Gastroesophageal sphincter (tissue), 4 donors: ENCODE measurements at regions not wholly inside any gene's neighbourhood (a gene's known extent, or its start where the extent isn't known, plus 50 kb on each side); places are given as distances from the start of the nearest gene placed in this dataset.
A peak's percentile ranks its signal among the peaks of the same experiment; 100 is the strongest.

Experiments
- ATAC-seq: fragments of 150-250 bp; one replicate; pipeline ENCODE4 v1.9.1; 2016; ENCODE audit warnings: mild to moderate bottlenecking, moderate library complexity
- H3K27ac ChIP-seq, 4 donors: fragments of 200-600 bp; sonication (generic) in 3 of 4; 1 replicate in 3 of 4; 2 replicates in 1 of 4; pipeline ENCODE4 v1.5.1; 2016 to 2019
- H3K27me3 ChIP-seq: fragments of 200-600 bp; sonication (generic); one replicate; pipeline ENCODE4 v1.5.1; 2019
- H3K36me3 ChIP-seq, 2 donors: fragments of 200-600 bp; sonication (generic); one replicate each; pipeline ENCODE4 v1.5.1; 2019; ENCODE audit warnings: control low read depth in 1 of 2
- H3K4me1 ChIP-seq, 3 donors: fragments of 200-600 bp; sonication (generic); 1 replicate in 2 of 3; 2 replicates in 1 of 3; pipeline ENCODE4 v1.5.1; 2016 to 2019; ENCODE audit warnings: control low read depth in 2 of 3
- H3K4me3 ChIP-seq, 2 donors: fragments of 200-600 bp; sonication (generic); one replicate each; pipeline ENCODE4 v1.5.1; 2019; ENCODE audit warnings: mild to moderate bottlenecking in 1 of 2, moderate library complexity in 1 of 2
- H3K9me3 ChIP-seq, 3 donors: fragments of 200-600 bp; sonication (generic); one replicate each; pipeline ENCODE4 v1.5.1; 2017 to 2019; ENCODE audit warnings: control low read depth in 2 of 3
- EP300 ChIP-seq: sonication (generic); formaldehyde crosslinking; IDR thresholded peaks from one replicate; pipeline ENCODE4 v1.6.1; 2017; ENCODE audit warnings: antibody characterized with exemption, mild to moderate bottlenecking
- POLR2A ChIP-seq, 2 donors: fragments of 450-650 bp; IDR thresholded peaks; one replicate each; pipeline ENCODE4 v1.6.1; 2017; ENCODE audit warnings: antibody characterized with exemption in 2 of 2, mild to moderate bottlenecking in 2 of 2, moderate library complexity in 1 of 2
- POLR2AphosphoS5 ChIP-seq: sonication (generic); formaldehyde crosslinking; IDR thresholded peaks from one replicate; pipeline ENCODE4 v1.6.1; 2017; ENCODE audit warnings: antibody characterized with exemption
- WGBS, 2 donors: methylation state at CpG; one replicate each; pipeline ENCODE4 v1.1.5; 2018; ENCODE audit warnings: low coverage in 1 of 2; 5-methylcytosine and 5-hydroxymethylcytosine counted together
- TF ChIP-seq, protein P1 (sequence below), 4 experiments: fragments of 200-600 bp in 2 of 4; fragments of 450-650 bp in 2 of 4; sonication (generic) in 1 of 4; IDR thresholded peaks; one replicate each; pipeline ENCODE4 v1.5.1; 2017 to 2019; ENCODE audit warnings: antibody characterized with exemption in 4 of 4, mild to moderate bottlenecking in 2 of 4, moderate library complexity in 2 of 4

DNA sequence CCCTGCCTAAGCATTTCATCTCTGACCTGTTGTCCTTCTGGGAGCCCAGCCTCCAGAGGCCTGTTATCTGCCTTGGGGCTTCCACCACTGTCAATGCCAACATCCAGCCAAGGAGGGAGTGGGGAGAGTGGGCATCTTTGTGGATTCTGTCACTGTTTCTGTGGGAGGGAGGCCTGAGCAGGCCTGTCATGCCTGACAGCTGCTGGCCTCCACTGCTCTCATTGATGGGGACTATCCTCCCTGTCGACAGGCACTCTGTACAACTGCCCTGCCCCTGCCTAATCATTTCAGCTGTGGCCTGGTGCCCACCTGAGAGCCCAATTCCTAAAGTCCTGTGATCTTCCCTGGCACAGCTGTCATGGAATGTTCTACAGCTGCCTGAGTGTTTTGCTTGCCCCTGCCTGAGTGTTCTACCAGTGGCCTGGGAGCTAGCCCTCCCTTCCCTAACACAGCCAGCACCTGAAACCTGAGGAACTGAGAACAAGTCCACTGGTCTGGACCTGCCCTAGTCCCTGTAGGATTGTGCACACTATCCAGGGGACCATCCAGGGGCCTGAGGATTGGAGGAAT lies 145.3 kb downstream of the FAM83B start:
- TF ChIP-seq POLR2AphosphoS5 = no peak
- no peak for ATAC-seq

DNA sequence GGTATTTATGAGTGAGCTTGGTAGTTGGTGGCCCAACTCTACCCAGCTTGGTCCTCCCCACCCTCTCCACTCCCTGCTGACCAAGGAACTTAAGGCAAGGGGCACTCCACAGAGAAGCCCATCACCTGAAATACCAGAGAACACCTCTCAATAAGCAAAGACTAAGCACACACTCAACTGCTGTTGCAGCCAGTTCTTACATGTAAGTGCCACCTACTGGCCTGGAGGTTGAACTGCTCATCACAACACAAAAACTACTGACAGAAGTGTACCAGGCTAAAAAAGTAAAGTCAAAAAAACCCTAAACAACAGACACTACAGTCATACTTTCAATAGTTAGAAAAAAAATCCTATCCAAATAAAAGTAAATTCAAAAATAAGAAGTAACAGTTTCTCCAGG lies 146.2 kb downstream of the FAM83B start:
- no peaks in the 10 kb centered on the region for H3K36me3 ChIP-seq
- ATAC-seq = peak; percentile 19
- no peak overlapping the region for H3K4me3 ChIP-seq
- no peaks in the 10 kb centered on the region for H3K27me3 ChIP-seq
- H3K9me3 ChIP-seq = peaks cover 0 to 16% (median 0%) of the 10 kb centered on the region in 3 donors
- TF ChIP-seq, protein P1, sequence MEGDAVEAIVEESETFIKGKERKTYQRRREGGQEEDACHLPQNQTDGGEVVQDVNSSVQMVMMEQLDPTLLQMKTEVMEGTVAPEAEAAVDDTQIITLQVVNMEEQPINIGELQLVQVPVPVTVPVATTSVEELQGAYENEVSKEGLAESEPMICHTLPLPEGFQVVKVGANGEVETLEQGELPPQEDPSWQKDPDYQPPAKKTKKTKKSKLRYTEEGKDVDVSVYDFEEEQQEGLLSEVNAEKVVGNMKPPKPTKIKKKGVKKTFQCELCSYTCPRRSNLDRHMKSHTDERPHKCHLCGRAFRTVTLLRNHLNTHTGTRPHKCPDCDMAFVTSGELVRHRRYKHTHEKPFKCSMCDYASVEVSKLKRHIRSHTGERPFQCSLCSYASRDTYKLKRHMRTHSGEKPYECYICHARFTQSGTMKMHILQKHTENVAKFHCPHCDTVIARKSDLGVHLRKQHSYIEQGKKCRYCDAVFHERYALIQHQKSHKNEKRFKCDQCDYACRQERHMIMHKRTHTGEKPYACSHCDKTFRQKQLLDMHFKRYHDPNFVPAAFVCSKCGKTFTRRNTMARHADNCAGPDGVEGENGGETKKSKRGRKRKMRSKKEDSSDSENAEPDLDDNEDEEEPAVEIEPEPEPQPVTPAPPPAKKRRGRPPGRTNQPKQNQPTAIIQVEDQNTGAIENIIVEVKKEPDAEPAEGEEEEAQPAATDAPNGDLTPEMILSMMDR (IDR thresholded peaks at IDR 0.05) = no peak
- TF ChIP-seq POLR2A (IDR thresholded peaks at IDR 0.05) (no peak), POLR2AphosphoS5 (no peak), EP300 (no peak)
- no peak overlapping the region for H3K27ac ChIP-seq
- H3K4me1 ChIP-seq = no peaks in the 10 kb centered on the region

More for the DNA sequence above, 145.3 kb downstream of the FAM83B start:
- Histone ChIP-seq H3K4me3 (no peak overlapping the region), H3K36me3 (no peaks in the 10 kb centered on the region), H3K27ac (no peak overlapping the region), H3K9me3 (peaks cover 0 to 16% (median 0%) of the 10 kb centered on the region in 3 donors), H3K4me1 (no peaks in the 10 kb centered on the region), H3K27me3 (no peaks in the 10 kb centered on the region)
- 80% methylated on average over 1 of the region's 1 CpG; no CpG with 5 or more reads in 1 of the 2 donors for WGBS, 2 donors

DNA sequence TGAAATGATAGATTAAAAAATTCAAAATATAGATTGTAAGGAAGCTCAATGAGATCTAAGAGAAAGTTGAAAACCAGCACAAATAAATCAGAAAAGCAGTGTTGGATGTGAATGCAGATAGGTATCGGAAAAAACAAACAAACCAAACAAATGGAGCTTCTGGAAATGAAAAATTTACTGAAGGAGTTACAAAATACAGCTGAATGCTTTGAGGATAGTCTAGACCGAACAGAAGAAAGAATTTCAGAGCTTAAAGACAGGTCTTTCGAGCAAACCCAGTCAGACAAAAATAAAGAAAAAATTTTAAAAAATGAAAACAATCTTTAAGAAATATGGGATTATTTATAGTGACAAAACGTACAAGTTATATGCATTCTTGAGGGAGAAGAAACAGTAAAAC lies 146.7 kb downstream of the FAM83B start:
- Histone ChIP-seq H3K27me3 (no peaks in the 10 kb centered on the region), H3K9me3 (peaks cover 0 to 16% (median 0%) of the 10 kb centered on the region in 3 donors), H3K4me1 (no peaks in the 10 kb centered on the region), H3K4me3 (no peak overlapping the region), H3K27ac (no peak overlapping the region), H3K36me3 (no peaks in the 10 kb centered on the region)
- TF ChIP-seq, protein P1 (IDR thresholded peaks at IDR 0.05) = no peak
- TF ChIP-seq POLR2A (IDR thresholded peaks at IDR 0.05) = no peak
- 83 to 90% methylated on average over 3 to 4 of the region's 4 CpGs for WGBS, 2 donors
- ATAC-seq = no peak

DNA sequence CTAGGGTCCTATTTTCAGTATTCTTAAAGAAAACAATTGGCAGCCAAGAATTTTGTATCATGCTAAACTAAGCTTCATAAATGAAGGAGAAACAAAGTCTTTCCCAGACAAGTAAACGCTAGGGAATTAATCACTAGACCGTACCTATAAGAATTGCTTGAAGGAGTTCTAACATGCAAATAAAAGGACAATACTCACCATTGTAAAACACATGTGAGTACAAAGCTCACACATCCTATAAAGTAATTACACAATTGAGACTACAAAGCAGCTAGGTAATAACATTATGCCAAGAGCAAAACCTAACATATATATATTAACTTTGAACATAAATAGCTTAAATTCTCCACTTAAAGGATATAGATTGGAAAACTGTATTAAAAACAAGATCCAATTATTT lies 147.4 kb downstream of the FAM83B start:
- TF ChIP-seq EP300 = no peak

DNA sequence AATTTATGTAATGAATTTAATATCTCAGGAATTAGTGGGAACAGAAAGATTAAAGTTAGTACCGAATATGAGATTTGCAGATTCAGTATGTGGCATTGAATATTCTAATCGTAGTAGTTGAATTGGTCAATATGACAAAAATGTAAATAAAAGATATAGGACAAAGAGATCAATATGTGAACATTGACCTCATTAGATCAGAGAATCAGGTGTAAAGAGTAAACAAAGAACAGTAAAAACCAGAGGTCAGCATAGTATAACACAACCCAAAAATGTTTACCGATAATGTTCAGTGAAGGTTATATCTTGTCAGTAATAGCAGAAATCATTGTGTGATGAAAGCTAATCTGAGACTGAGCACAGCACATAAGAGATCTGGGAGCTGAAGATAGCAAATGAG lies 152.0 kb downstream of the FAM83B start:
- WGBS, 2 donors = 87 to 90% methylated on average over 3 of the region's 3 CpGs
- no peak overlapping the region for H3K4me3 ChIP-seq
- TF ChIP-seq POLR2A (IDR thresholded peaks at IDR 0.05) = no peak
- TF ChIP-seq, protein P1 (IDR thresholded peaks at IDR 0.05) = no peak
- TF ChIP-seq POLR2AphosphoS5 = no peak
- no peak for TF ChIP-seq EP300
- ATAC-seq = no peak
- H3K36me3 ChIP-seq = no peaks in the 10 kb centered on the region
- no peaks in the 10 kb centered on the region for H3K4me1 ChIP-seq
- H3K9me3 ChIP-seq = peaks cover 0 to 6% (median 0%) of the 10 kb centered on the region in 3 donors
- no peaks in the 10 kb centered on the region for H3K27me3 ChIP-seq
- no peak overlapping the region for H3K27ac ChIP-seq

More for the DNA sequence above, 147.4 kb downstream of the FAM83B start:
- Histone ChIP-seq H3K27me3 (no peaks in the 10 kb centered on the region), H3K36me3 (no peaks in the 10 kb centered on the region), H3K4me3 (no peak overlapping the region), H3K9me3 (peaks cover 0 to 16% (median 0%) of the 10 kb centered on the region in 3 donors), H3K27ac (no peak overlapping the region), H3K4me1 (no peaks in the 10 kb centered on the region)
- WGBS, 2 donors = 88 to 100% methylated on average over 2 of the region's 2 CpGs
- no peak for ATAC-seq

DNA sequence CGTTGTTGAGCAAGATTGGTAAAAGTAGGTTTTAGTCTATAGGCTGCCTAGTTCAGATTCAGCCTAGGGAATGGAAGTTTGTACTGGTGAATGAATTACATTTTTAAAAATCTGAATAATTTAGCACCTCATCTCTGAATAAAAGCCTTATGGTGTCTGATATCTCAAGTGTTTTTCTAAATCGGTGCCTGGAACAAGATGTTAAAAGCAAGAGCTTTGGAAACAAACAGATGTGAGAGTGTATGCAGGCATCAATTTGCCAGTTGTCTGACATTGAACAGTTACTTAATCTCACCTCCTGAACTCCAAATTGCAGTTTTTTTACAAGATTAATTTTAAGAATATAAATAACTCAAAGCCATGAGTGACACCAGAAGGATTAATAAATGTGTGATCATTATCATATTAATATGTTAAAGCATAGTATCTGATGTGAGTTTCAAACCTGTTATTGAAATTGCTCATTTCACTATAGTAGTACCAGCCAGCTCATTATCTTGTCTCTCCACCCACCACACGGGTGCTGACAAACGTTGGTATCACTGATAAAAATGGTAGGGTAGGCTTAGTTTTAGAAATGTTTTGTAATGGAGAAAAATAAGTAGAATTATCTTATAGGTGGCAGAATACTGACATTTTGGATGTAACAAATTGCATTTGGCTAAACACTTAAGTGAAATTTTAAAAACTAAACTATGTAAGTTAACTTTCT lies 157.3 kb downstream of the FAM83B start:
- H3K4me3 ChIP-seq = no peak overlapping the region
- no peak for ATAC-seq
- no peaks in the 10 kb centered on the region for H3K4me1 ChIP-seq
- no peaks in the 10 kb centered on the region for H3K36me3 ChIP-seq
- no peaks in the 10 kb centered on the region for H3K27me3 ChIP-seq
- no peak overlapping the region for H3K27ac ChIP-seq
- no peak for TF ChIP-seq EP300
- TF ChIP-seq POLR2AphosphoS5 = no peak
- no peak for TF ChIP-seq POLR2A (IDR thresholded peaks at IDR 0.05)
- TF ChIP-seq, protein P1 (IDR thresholded peaks at IDR 0.05) = no peak
- 42 to 68% methylated on average over 4 of the region's 4 CpGs for WGBS, 2 donors
- H3K9me3 ChIP-seq = peaks cover 0 to 6% (median 0%) of the 10 kb centered on the region in 3 donors
